HepG2 (cell line): ENCODE measurements at regions not wholly inside any gene's neighbourhood (a gene's known extent, or its start where the extent isn't known, plus 50 kb on each side); places are given as distances from the start of the nearest gene placed in this dataset.

Experiments used
- ATF7-NPFF ChIP-seq: sonication (generic); formaldehyde crosslinking; IDR thresholded peaks from 2 replicates; pipeline ENCODE4 v1.8.1; 2023; ENCODE audit warnings: mild to moderate bottlenecking, low read depth, missing genetic modification reagents, moderate library complexity
- GATAD2A ChIP-seq: IDR thresholded peaks from 2 replicates; pipeline ENCODE4 v1.6.1; 2016
- NFIB ChIP-seq: sonication (generic); formaldehyde crosslinking; IDR thresholded peaks from 2 replicates; pipeline ENCODE4 v1.9.0; 2021; ENCODE audit warnings: missing genetic modification reagents, mild to moderate bottlenecking, borderline replicate concordance
- PRPF4 ChIP-seq: fragments of 200-400 bp; formaldehyde crosslinking; IDR thresholded peaks from 2 replicates; pipeline ENCODE4 v1.6.1; 2016; ENCODE audit warnings: low read length, low read depth; ENCODE audit not compliant: poor library complexity, severe bottlenecking
- SALL1 ChIP-seq: sonication (generic); formaldehyde crosslinking; IDR thresholded peaks from 2 replicates; pipeline ENCODE4 v1.8.0; 2022; ENCODE audit warnings: mild to moderate bottlenecking, missing genetic modification reagents
- SYNCRIP ChIP-seq: fragments of 200-400 bp; formaldehyde crosslinking; IDR thresholded peaks from 2 replicates; pipeline ENCODE4 v1.6.1; 2018; ENCODE audit warnings: mild to moderate bottlenecking, low read depth, low read length; ENCODE audit not compliant: insufficient read depth
- THRA ChIP-seq: sonication (generic); formaldehyde crosslinking; IDR thresholded peaks from 2 replicates; pipeline ENCODE4 v1.4.0; 2020; ENCODE audit warnings: missing genetic modification reagents, borderline replicate concordance
- ZMYM3 ChIP-seq: sonication (generic); formaldehyde crosslinking; IDR thresholded peaks from 2 replicates; pipeline ENCODE4 v1.5.1; 2020; ENCODE audit warnings: mild to moderate bottlenecking, missing genetic modification reagents
- ZMYM4 ChIP-seq: sonication (generic); formaldehyde crosslinking; IDR thresholded peaks from 2 replicates; pipeline ENCODE4 v1.8.1; 2023; ENCODE audit warnings: mild to moderate bottlenecking, missing genetic modification reagents
- ZNF136 ChIP-seq: sonication (generic); formaldehyde crosslinking; IDR thresholded peaks from 2 replicates; pipeline ENCODE4 v1.8.1; 2022; ENCODE audit warnings: low read depth, mild to moderate bottlenecking, moderate library complexity, missing genetic modification reagents
- ZNF337 ChIP-seq: sonication (generic); formaldehyde crosslinking; IDR thresholded peaks from 2 replicates; pipeline ENCODE4 v1.5.1; 2020; ENCODE audit warnings: missing genetic modification reagents, low read depth, mild to moderate bottlenecking, borderline replicate concordance
- ZNF564 ChIP-seq: sonication (generic); formaldehyde crosslinking; IDR thresholded peaks from 2 replicates; pipeline ENCODE4 v1.8.1; 2023; ENCODE audit warnings: mild to moderate bottlenecking, missing genetic modification reagents
- ZNF749 ChIP-seq: sonication (generic); formaldehyde crosslinking; IDR thresholded peaks from 2 replicates; pipeline ENCODE4 v1.8.0; 2022; ENCODE audit warnings: mild to moderate bottlenecking, missing genetic modification reagents, moderate library complexity, borderline replicate concordance
- ZNF879 ChIP-seq: sonication (generic); formaldehyde crosslinking; IDR thresholded peaks from 2 replicates; pipeline ENCODE4 v1.8.1; 2023; ENCODE audit warnings: missing genetic modification reagents
- ZXDC ChIP-seq: sonication (generic); formaldehyde crosslinking; IDR thresholded peaks from 2 replicates; pipeline ENCODE4 v1.5.0; 2020; ENCODE audit warnings: mild to moderate bottlenecking, missing genetic modification reagents
- TF ChIP-seq, protein P1 (sequence below): sonication (generic); formaldehyde crosslinking; IDR thresholded peaks from 2 replicates; pipeline ENCODE4 v1.5.1; 2020; ENCODE audit warnings: mild to moderate bottlenecking, missing genetic modification reagents, borderline replicate concordance
- TF ChIP-seq, protein P2 (sequence below): sonication (generic); formaldehyde crosslinking; IDR thresholded peaks from 2 replicates; pipeline ENCODE4 v1.4.0; 2020; ENCODE audit warnings: mild to moderate bottlenecking, missing genetic modification reagents
- TF ChIP-seq, protein P3 (sequence below): sonication (generic); formaldehyde crosslinking; IDR thresholded peaks from 2 replicates; pipeline ENCODE4 v1.4.0; 2020; ENCODE audit warnings: missing genetic modification reagents, borderline replicate concordance

DNA sequence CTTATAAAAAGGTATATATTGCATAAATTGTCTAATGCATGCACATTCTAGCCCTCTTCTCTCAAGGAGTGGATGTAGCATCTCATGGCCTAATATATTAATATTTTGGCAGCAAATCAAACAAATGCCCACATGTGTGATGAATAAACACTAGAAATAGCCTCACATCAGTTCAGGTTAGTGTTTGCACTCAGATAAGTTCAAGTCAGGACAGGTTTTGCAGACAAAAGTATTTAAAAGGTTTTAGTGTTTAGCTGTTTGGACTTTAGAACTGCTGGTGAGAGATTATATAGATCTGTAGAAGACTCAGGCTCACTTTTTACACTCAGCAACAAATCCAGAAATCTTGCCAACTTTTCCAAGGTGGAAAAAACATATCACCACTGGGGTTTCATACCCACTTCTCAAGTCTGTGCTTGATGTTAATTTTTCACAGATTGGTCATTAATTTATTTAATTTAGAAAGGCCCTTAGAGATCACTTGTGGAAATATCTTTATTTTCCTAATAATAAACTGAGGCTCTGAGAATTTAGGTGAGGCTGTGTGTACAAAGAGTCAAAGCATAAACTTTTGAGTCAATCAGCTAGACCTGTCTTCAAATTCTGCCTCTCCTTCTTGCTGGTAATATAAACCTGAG, 362.6 kb downstream of the GASK1B start (continued):
- TF ChIP-seq ZXDC (CRISPR knock-in tag) (no peak), PRPF4 (no peak), GATAD2A (CRISPR knock-in tag) (peak; percentile 71; the same call in 1 of the 2 replicates), ZNF879 (CRISPR knock-in tag) (no peak), SALL1 (CRISPR knock-in tag) (peak; percentile 76; the same call in 1 of the 2 replicates), NFIB (CRISPR knock-in tag) (no peak), THRA (CRISPR knock-in tag) (peak; percentile 99), ZMYM3 (CRISPR knock-in tag) (no peak), ZNF564 (CRISPR knock-in tag) (no peak), ZNF136 (peak; percentile 48; the same call in 1 of the 2 replicates), SYNCRIP (no peak), ATF7-NPFF (CRISPR knock-in tag) (no peak), ZNF749 (CRISPR knock-in tag) (no peak), ZMYM4 (CRISPR knock-in tag) (peak; percentile 66), ZNF337 (CRISPR knock-in tag) (0 out of 2 replicates have a peak, but pooled peaks have one; percentile 46)
- TF ChIP-seq, protein P1, sequence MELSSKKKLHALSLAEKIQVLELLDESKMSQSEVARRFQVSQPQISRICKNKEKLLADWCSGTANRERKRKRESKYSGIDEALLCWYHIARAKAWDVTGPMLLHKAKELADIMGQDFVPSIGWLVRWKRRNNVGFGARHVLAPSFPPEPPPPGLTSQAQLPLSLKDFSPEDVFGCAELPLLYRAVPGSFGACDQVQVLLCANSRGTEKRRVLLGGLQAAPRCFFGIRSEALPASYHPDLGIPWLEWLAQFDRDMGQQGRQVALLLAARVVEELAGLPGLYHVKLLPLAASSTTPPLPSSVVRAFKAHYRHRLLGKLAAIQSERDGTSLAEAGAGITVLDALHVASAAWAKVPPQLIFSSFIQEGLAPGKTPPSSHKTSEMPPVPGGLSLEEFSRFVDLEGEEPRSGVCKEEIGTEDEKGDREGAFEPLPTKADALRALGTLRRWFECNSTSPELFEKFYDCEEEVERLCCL (CRISPR knock-in tag), result no peak
- TF ChIP-seq, protein P2, sequence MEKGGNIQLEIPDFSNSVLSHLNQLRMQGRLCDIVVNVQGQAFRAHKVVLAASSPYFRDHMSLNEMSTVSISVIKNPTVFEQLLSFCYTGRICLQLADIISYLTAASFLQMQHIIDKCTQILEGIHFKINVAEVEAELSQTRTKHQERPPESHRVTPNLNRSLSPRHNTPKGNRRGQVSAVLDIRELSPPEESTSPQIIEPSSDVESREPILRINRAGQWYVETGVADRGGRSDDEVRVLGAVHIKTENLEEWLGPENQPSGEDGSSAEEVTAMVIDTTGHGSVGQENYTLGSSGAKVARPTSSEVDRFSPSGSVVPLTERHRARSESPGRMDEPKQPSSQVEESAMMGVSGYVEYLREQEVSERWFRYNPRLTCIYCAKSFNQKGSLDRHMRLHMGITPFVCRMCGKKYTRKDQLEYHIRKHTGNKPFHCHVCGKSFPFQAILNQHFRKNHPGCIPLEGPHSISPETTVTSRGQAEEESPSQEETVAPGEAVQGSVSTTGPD (CRISPR knock-in tag), result peak; percentile 19; the same call in 1 of the 2 replicates
- TF ChIP-seq, protein P3, sequence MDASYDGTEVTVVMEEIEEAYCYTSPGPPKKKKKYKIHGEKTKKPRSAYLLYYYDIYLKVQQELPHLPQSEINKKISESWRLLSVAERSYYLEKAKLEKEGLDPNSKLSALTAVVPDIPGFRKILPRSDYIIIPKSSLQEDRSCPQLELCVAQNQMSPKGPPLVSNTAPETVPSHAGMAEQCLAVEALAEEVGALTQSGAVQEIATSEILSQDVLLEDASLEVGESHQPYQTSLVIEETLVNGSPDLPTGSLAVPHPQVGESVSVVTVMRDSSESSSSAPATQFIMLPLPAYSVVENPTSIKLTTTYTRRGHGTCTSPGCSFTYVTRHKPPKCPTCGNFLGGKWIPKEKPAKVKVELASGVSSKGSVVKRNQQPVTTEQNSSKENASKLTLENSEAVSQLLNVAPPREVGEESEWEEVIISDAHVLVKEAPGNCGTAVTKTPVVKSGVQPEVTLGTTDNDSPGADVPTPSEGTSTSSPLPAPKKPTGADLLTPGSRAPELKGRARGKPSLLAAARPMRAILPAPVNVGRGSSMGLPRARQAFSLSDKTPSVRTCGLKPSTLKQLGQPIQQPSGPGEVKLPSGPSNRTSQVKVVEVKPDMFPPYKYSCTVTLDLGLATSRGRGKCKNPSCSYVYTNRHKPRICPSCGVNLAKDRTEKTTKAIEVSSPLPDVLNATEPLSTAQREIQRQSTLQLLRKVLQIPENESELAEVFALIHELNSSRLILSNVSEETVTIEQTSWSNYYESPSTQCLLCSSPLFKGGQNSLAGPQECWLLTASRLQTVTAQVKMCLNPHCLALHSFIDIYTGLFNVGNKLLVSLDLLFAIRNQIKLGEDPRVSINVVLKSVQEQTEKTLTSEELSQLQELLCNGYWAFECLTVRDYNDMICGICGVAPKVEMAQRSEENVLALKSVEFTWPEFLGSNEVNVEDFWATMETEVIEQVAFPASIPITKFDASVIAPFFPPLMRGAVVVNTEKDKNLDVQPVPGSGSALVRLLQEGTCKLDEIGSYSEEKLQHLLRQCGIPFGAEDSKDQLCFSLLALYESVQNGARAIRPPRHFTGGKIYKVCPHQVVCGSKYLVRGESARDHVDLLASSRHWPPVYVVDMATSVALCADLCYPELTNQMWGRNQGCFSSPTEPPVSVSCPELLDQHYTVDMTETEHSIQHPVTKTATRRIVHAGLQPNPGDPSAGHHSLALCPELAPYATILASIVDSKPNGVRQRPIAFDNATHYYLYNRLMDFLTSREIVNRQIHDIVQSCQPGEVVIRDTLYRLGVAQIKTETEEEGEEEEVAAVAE (CRISPR knock-in tag), result no peak
